Caco-2 (cell line): ENCODE measurements at regions not wholly inside any gene's neighbourhood (a gene's known extent, or its start where the extent isn't known, plus 50 kb on each side); places are given as distances from the start of the nearest gene placed in this dataset.

Experiments used
- BruUV-seq: library from RNA; stranded (reverse); fragments of 400-500 nt; replicated peaks from 2 replicates; lab custom pipeline; 2021; lab: Mats Ljungman, UMichigan
- CTCF ChIA-PET: fragments of 300-600 bp; sonication (Branson Sonifier 250); formaldehyde crosslinking; loops from one replicate; lab custom pipeline; 2022; ENCODE audit warnings: antibody characterized with exemption; lab: Charles Lee
- POLR2A ChIA-PET: fragments of 300-600 bp; sonication (Branson Sonifier 250); formaldehyde crosslinking; loops from one replicate; lab custom pipeline; 2022; ENCODE audit warnings: antibody characterized with exemption; lab: Charles Lee
- DNase-seq, 2 experiments: peaks; one replicate each; pipeline versions ENCODE4 v3.0.0 to v3.0.0-alpha.2; 2020 to 2022
- H3K27me3 ChIP-seq: replicated peaks from 2 replicates; pipeline ENCODE4 v1.6.0; 2011; ENCODE audit warnings: low read length; ENCODE audit not compliant: control insufficient read depth, insufficient read depth
- H3K36me3 ChIP-seq: 2 replicates; pipeline ENCODE4 v1.5.1; 2011; ENCODE audit warnings: low read length; ENCODE audit not compliant: control insufficient read depth, insufficient read depth
- H3K4me1 ChIP-seq: fragments of 250-450 bp; sonication (Bioruptor Pico); 2 replicates; pipeline ENCODE4 v1.5.1; 2020; ENCODE audit warnings: mild to moderate bottlenecking
- H3K4me3 ChIP-seq: 2 replicates; pipeline ENCODE4 v1.5.1; 2011; ENCODE audit warnings: low read depth, mild to moderate bottlenecking, control low read depth, low read length
- H3K9me3 ChIP-seq: fragments of 250-450 bp; sonication (Bioruptor Pico); 2 replicates; pipeline ENCODE4 v1.5.1; 2020; ENCODE audit warnings: mild to moderate bottlenecking, moderate library complexity
- H3K27ac Mint-ChIP-seq: one replicate; pipeline ENCODE4 v1.8.0; 2022; ENCODE audit warnings: mixed read lengths; ENCODE audit not compliant: unreplicated experiment
- H3K27me3 Mint-ChIP-seq: one replicate; pipeline ENCODE4 v1.8.0; 2022; ENCODE audit warnings: mixed read lengths; ENCODE audit not compliant: insufficient read depth, unreplicated experiment
- H3K36me3 Mint-ChIP-seq: one replicate; pipeline ENCODE4 v1.8.0; 2022; ENCODE audit warnings: mild to moderate bottlenecking, mixed read lengths; ENCODE audit not compliant: insufficient read depth, unreplicated experiment
- H3K4me1 Mint-ChIP-seq: one replicate; pipeline ENCODE4 v1.8.0; 2022; ENCODE audit warnings: low read depth, mixed read lengths; ENCODE audit not compliant: unreplicated experiment
- H3K4me3 Mint-ChIP-seq: one replicate; pipeline ENCODE4 v1.8.0; 2022; ENCODE audit warnings: mild to moderate bottlenecking, moderate library complexity, mixed read lengths; ENCODE audit not compliant: unreplicated experiment
- H3K9me3 Mint-ChIP-seq: one replicate; pipeline ENCODE4 v1.8.0; 2022; ENCODE audit warnings: mixed read lengths; ENCODE audit not compliant: unreplicated experiment
- CTCF ChIP-seq, 2 experiments: fragments of 200-600 bp in 1 of 2; IDR thresholded peaks; 1 replicate in 1 of 2; 2 replicates in 1 of 2; pipeline versions ENCODE4 v1.5.1 to v1.8.0; 2011 to 2022; ENCODE audit warnings: antibody characterized with exemption in 1 of 2, control low read depth in 1 of 2, inconsistent platforms in 1 of 2, low read depth in 1 of 2, low read length in 1 of 2, mild to moderate bottlenecking in 1 of 2, moderate library complexity in 1 of 2; ENCODE audit not compliant: insufficient read depth in 1 of 2, severe bottlenecking in 1 of 2, unreplicated experiment in 1 of 2
- intact Hi-C: fragments of 100-400 bp; cut with micrococcal nuclease; formaldehyde crosslinking; loops from one replicate; pipeline ENCODE4 v1.10.0; 2022; ENCODE audit not compliant: unreplicated experiment

- no peak for DNase-seq
- Mint-ChIP-seq H3K9me3 (no peaks in the 10 kb centered on the region), H3K4me1 (no peaks in the 10 kb centered on the region), H3K4me3 (no peak overlapping the region), H3K27ac (no peak overlapping the region), H3K27me3 (no peaks in the 10 kb centered on the region), H3K36me3 (no peaks in the 10 kb centered on the region)
- ChIA-PET CTCF (no interaction called here), POLR2A (no interaction called here)
- intact Hi-C loops = no loop called here
- no peaks in the 10 kb centered on the region for H3K36me3 ChIP-seq
- no peak for TF ChIP-seq CTCF (IDR thresholded peaks at IDR 0.05; ENCODE audit: insufficient read depth in 1 of 2, low read depth in 1 of 2, low read length in 1 of 2, severe bottlenecking in 1 of 2, unreplicated experiment in 1 of 2)
- H3K4me1 ChIP-seq = no peaks in the 10 kb centered on the region
- no peak overlapping the region for H3K4me3 ChIP-seq
- H3K9me3 ChIP-seq = no peaks in the 10 kb centered on the region
- no TSS peak for BruUV-seq
- H3K27me3 ChIP-seq = no peaks in the 10 kb centered on the region
These were observed 601.9 kb upstream of the DDX18 start for GRCh38 chr2:117212562-117212961.

GRCh38 chr2:117217145-117217544, 597.3 kb upstream of the DDX18 start:
- DNase-seq = no peak
- ChIA-PET POLR2A (no interaction called here), CTCF (no interaction called here)
- H3K4me1 ChIP-seq = no peaks in the 10 kb centered on the region
- TF ChIP-seq CTCF (IDR thresholded peaks at IDR 0.05; ENCODE audit: insufficient read depth in 1 of 2, low read depth in 1 of 2, low read length in 1 of 2, severe bottlenecking in 1 of 2, unreplicated experiment in 1 of 2) = no peak
- no peaks in the 10 kb centered on the region for H3K27me3 ChIP-seq
- intact Hi-C loops = no loop called here
- Mint-ChIP-seq H3K36me3 (no peaks in the 10 kb centered on the region), H3K27ac (no peak overlapping the region), H3K4me1 (no peaks in the 10 kb centered on the region), H3K9me3 (no peaks in the 10 kb centered on the region), H3K4me3 (no peak overlapping the region), H3K27me3 (no peaks in the 10 kb centered on the region)
- BruUV-seq = no TSS peak
- H3K4me3 ChIP-seq = no peak overlapping the region
- H3K36me3 ChIP-seq = no peaks in the 10 kb centered on the region
- no peaks in the 10 kb centered on the region for H3K9me3 ChIP-seq

- no peaks in the 10 kb centered on the region for H3K9me3 ChIP-seq
- no peaks in the 10 kb centered on the region for H3K27me3 ChIP-seq
- TF ChIP-seq CTCF (IDR thresholded peaks at IDR 0.05; ENCODE audit: insufficient read depth in 1 of 2, low read depth in 1 of 2, low read length in 1 of 2, severe bottlenecking in 1 of 2, unreplicated experiment in 1 of 2) = no peak
- no peak overlapping the region for H3K4me3 ChIP-seq
- no peak for DNase-seq
- Mint-ChIP-seq H3K4me1 (no peaks in the 10 kb centered on the region), H3K27me3 (peaks cover 3% of the 10 kb centered on the region), H3K36me3 (no peaks in the 10 kb centered on the region), H3K9me3 (no peaks in the 10 kb centered on the region), H3K27ac (no peak overlapping the region), H3K4me3 (no peak overlapping the region)
- no peaks in the 10 kb centered on the region for H3K36me3 ChIP-seq
- H3K4me1 ChIP-seq = no peaks in the 10 kb centered on the region
- intact Hi-C loops = no loop called here
- BruUV-seq = no TSS peak
- ChIA-PET CTCF (no interaction called here), POLR2A (no interaction called here)
These were observed 591.7 kb upstream of the DDX18 start for GRCh38 chr2:117222809-117223208.
